SK-N-SH treated with all-trans-retinoic acid at 6 μM for 48 hours (cell line): ENCODE measurements at regions not wholly inside any gene's neighbourhood (a gene's known extent, or its start where the extent isn't known, plus 50 kb on each side); places are given as distances from the start of the nearest gene placed in this dataset.

Experiments
- ARNTL ChIP-seq: fragments of 450-650 bp; formaldehyde crosslinking; IDR thresholded peaks from 2 replicates; pipeline ENCODE4 v1.5.0; 2020; ENCODE audit warnings: low read depth, mild to moderate bottlenecking, moderate library complexity, borderline replicate concordance
- GLIS3 ChIP-seq: fragments of 250-450 bp; sonication (Bioruptor Pico); IDR thresholded peaks from 2 replicates; pipeline ENCODE4 v1.5.0; 2020; ENCODE audit warnings: mild to moderate bottlenecking, moderate library complexity
- OSR1 ChIP-seq: fragments of 250-450 bp; sonication (Bioruptor Pico); IDR thresholded peaks from 2 replicates; pipeline ENCODE4 v1.8.0; 2022; ENCODE audit warnings: moderate library complexity, mild to moderate bottlenecking, inconsistent platforms
- PATZ1 ChIP-seq: fragments of 250-450 bp; sonication (Bioruptor Pico); IDR thresholded peaks from 2 replicates; pipeline ENCODE4 v1.8.0; 2020; ENCODE audit warnings: mild to moderate bottlenecking, moderate library complexity, borderline replicate concordance
- RARB ChIP-seq: fragments of 250-450 bp; sonication (Bioruptor Pico); IDR thresholded peaks from 2 replicates; pipeline ENCODE4 v1.8.0; 2021; ENCODE audit warnings: mild to moderate bottlenecking, moderate library complexity
- TCF4 ChIP-seq: fragments of 250-450 bp; sonication (Bioruptor Pico); IDR thresholded peaks from 2 replicates; pipeline ENCODE4 v1.8.0; 2021; ENCODE audit warnings: mild to moderate bottlenecking, moderate library complexity, borderline replicate concordance
- TOX ChIP-seq: fragments of 250-450 bp; sonication (Bioruptor Pico); IDR thresholded peaks from 2 replicates; pipeline ENCODE4 v1.8.0; 2021; ENCODE audit warnings: mild to moderate bottlenecking, moderate library complexity, borderline replicate concordance
- ZNF8 ChIP-seq: fragments of 450-650 bp; formaldehyde crosslinking; IDR thresholded peaks from 2 replicates; pipeline ENCODE4 v1.5.0; 2020; ENCODE audit warnings: mild to moderate bottlenecking, moderate library complexity
- TF ChIP-seq, protein P1 (sequence below): fragments of 250-450 bp; sonication (Bioruptor Pico); IDR thresholded peaks from 2 replicates; pipeline ENCODE4 v1.5.1; 2020; ENCODE audit warnings: low read depth, mild to moderate bottlenecking, moderate library complexity
- TF ChIP-seq, protein P2 (sequence below): fragments of 250-450 bp; sonication (Bioruptor Pico); IDR thresholded peaks from 2 replicates; pipeline ENCODE4 v1.5.1; 2021; ENCODE audit warnings: mild to moderate bottlenecking, moderate library complexity

GRCh38 chr14:101152855-101153254 is 249.3 kb upstream of the RTL1 start:
- TF ChIP-seq ARNTL (CRISPR knock-in tag) (no peak), PATZ1 (CRISPR knock-in tag) (no peak), TCF4 (CRISPR knock-in tag) (no peak), TOX (no peak), ZNF8 (no peak), RARB (CRISPR knock-in tag) (no peak), OSR1 (no peak), GLIS3 (CRISPR knock-in tag) (no peak)
- TF ChIP-seq, protein P1, sequence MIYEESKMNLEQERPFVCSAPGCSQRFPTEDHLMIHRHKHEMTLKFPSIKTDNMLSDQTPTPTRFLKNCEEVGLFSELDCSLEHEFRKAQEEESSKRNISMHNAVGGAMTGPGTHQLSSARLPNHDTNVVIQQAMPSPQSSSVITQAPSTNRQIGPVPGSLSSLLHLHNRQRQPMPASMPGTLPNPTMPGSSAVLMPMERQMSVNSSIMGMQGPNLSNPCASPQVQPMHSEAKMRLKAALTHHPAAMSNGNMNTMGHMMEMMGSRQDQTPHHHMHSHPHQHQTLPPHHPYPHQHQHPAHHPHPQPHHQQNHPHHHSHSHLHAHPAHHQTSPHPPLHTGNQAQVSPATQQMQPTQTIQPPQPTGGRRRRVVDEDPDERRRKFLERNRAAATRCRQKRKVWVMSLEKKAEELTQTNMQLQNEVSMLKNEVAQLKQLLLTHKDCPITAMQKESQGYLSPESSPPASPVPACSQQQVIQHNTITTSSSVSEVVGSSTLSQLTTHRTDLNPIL (CRISPR knock-in tag): no peak
- TF ChIP-seq, protein P2, sequence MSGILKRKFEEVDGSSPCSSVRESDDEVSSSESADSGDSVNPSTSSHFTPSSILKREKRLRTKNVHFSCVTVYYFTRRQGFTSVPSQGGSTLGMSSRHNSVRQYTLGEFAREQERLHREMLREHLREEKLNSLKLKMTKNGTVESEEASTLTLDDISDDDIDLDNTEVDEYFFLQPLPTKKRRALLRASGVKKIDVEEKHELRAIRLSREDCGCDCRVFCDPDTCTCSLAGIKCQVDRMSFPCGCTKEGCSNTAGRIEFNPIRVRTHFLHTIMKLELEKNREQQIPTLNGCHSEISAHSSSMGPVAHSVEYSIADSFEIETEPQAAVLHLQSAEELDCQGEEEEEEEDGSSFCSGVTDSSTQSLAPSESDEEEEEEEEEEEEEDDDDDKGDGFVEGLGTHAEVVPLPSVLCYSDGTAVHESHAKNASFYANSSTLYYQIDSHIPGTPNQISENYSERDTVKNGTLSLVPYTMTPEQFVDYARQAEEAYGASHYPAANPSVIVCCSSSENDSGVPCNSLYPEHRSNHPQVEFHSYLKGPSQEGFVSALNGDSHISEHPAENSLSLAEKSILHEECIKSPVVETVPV (CRISPR knock-in tag): no peak
